HL-60 (cell line): ENCODE measurements at regions not wholly inside any gene's neighbourhood (a gene's known extent, or its start where the extent isn't known, plus 50 kb on each side); places are given as distances from the start of the nearest gene placed in this dataset.

Source experiments
- DNase-seq, 2 experiments: peaks; one replicate each; pipeline ENCODE4 v3.0.0-alpha.2; 2010 to 2020; ENCODE audit warnings: low read depth in 1 of 2, low spot score in 1 of 2
- H3K27ac ChIP-seq: fragments of 250-450 bp; sonication (Bioruptor Pico); replicated peaks from 2 replicates; pipeline ENCODE4 v1.5.1; 2020; ENCODE audit warnings: mild to moderate bottlenecking, moderate library complexity
- H3K27me3 ChIP-seq: fragments of 250-450 bp; sonication (Bioruptor Pico); 2 replicates; pipeline ENCODE4 v1.5.1; 2021; ENCODE audit warnings: mild to moderate bottlenecking, moderate library complexity; ENCODE audit not compliant: insufficient read depth, poor library complexity, severe bottlenecking
- H3K4me3 ChIP-seq: replicated peaks from 2 replicates; pipeline ENCODE4 v1.5.1; 2011; ENCODE audit warnings: mild to moderate bottlenecking, control low read depth, low read length; ENCODE audit not compliant: insufficient read depth
- CTCF ChIP-seq: IDR thresholded peaks from one replicate; pipeline ENCODE4 v1.5.1; 2011; ENCODE audit warnings: low read length, control low read depth, inconsistent platforms; ENCODE audit not compliant: insufficient read depth
- GABPA ChIP-seq: IDR thresholded peaks from 2 replicates; pipeline ENCODE4 v1.6.1; 2012; ENCODE audit warnings: low read depth
- POLR2AphosphoS5 ChIP-seq: IDR thresholded peaks from 2 replicates; pipeline ENCODE4 v1.6.1; 2012; ENCODE audit warnings: low read depth
- REST ChIP-seq: IDR thresholded peaks from 2 replicates; pipeline ENCODE4 v1.6.1; 2012; ENCODE audit warnings: low read depth; ENCODE audit not compliant: insufficient replicate concordance
- SPI1 ChIP-seq: IDR thresholded peaks from 2 replicates; pipeline ENCODE4 v1.6.1; 2012; ENCODE audit warnings: low read depth, mild to moderate bottlenecking, borderline replicate concordance

GRCh38 chr3:70635301-70635700 is 322.9 kb upstream of the MDFIC2 start:
- Histone ChIP-seq H3K4me3 (no peak overlapping the region), H3K27ac (no peak overlapping the region), H3K27me3 (no peaks in the 10 kb centered on the region)
- DNase-seq: no peak
- no peak for TF ChIP-seq SPI1
- no peak for TF ChIP-seq CTCF
- TF ChIP-seq GABPA: no peak
- no peak for TF ChIP-seq POLR2AphosphoS5
- TF ChIP-seq REST: no peak

GRCh38 chr3:70631716-70632307 is 319.4 kb upstream of the MDFIC2 start:
- Histone ChIP-seq H3K27me3 (no peaks in the 10 kb centered on the region), H3K4me3 (no peak overlapping the region), H3K27ac (no peak overlapping the region)
- DNase-seq: no peak
- no peak for TF ChIP-seq GABPA
- no peak for TF ChIP-seq SPI1
- no peak for TF ChIP-seq REST
- no peak for TF ChIP-seq CTCF
- no peak for TF ChIP-seq POLR2AphosphoS5

GRCh38 chr3:70621451-70621850 is 309.0 kb upstream of the MDFIC2 start:
- no peak overlapping the region for H3K27ac ChIP-seq
- TF ChIP-seq CTCF (no peak), GABPA (no peak), SPI1 (no peak), REST (no peak), POLR2AphosphoS5 (no peak)
- H3K4me3 ChIP-seq: no peak overlapping the region
- H3K27me3 ChIP-seq: no peaks in the 10 kb centered on the region
- no peak for DNase-seq
